AG04450 (cell line): ENCODE measurements at regions not wholly inside any gene's neighbourhood (a gene's known extent, or its start where the extent isn't known, plus 50 kb on each side); places are given as distances from the start of the nearest gene placed in this dataset.

Experiments
- CTCF ChIA-PET: fragments of 300-600, 350-600 bp; formaldehyde crosslinking; extraction: SDS; loops from one replicate; lab custom pipeline; 2022; ENCODE audit warnings: antibody characterized with exemption, inconsistent platforms; lab: Charles Lee
- POLR2A ChIA-PET: fragments of 350-600 bp; formaldehyde crosslinking; extraction: SDS; loops from one replicate; lab custom pipeline; 2021; ENCODE audit warnings: antibody characterized with exemption, inconsistent platforms; lab: Yijun Ruan, JAX
- DNase-seq: peaks from one replicate; pipeline ENCODE4 v3.0.0-alpha.2; 2011; ENCODE audit warnings: low read depth, low spot score
- H3K27ac ChIP-seq: one replicate; pipeline ENCODE4 v1.5.1; 2012; ENCODE audit warnings: low read depth, low read length, control low read depth
- H3K27me3 ChIP-seq: one replicate; pipeline ENCODE4 v1.6.0; 2012; ENCODE audit warnings: low read length; ENCODE audit not compliant: control insufficient read depth, insufficient read depth
- H3K4me3 ChIP-seq: 2 replicates; pipeline ENCODE4 v1.5.1; 2011; ENCODE audit warnings: mild to moderate bottlenecking, low read depth, low read length, control low read depth
- H3K9me3 ChIP-seq: 2 replicates; pipeline ENCODE4 v1.5.1; 2012; ENCODE audit warnings: low read length; ENCODE audit not compliant: control insufficient read depth, insufficient read depth
- CTCF ChIP-seq: IDR thresholded peaks from 2 replicates; pipeline ENCODE4 v1.5.1; 2011; ENCODE audit warnings: low read depth, low read length, control low read depth, inconsistent platforms

- CTCF ChIA-PET, result no interaction called here
- POLR2A ChIA-PET, result no interaction called here
- H3K27ac ChIP-seq, result no peak overlapping the region
- no peak overlapping the region for H3K4me3 ChIP-seq
- peaks cover 4% of the 10 kb centered on the region; the same call in 1 of the 2 replicates for H3K9me3 ChIP-seq
- TF ChIP-seq CTCF, result no peak
- DNase-seq, result no peak
- no peaks in the 10 kb centered on the region for H3K27me3 ChIP-seq
These were observed 644.5 kb upstream of the HS3ST5 start for GRCh38 chr6:114987281-114987680.

- no peak overlapping the region for H3K4me3 ChIP-seq
- no peak for DNase-seq
- ChIA-PET CTCF (no interaction called here), POLR2A (no interaction called here)
- H3K9me3 ChIP-seq, result peaks cover 9% of the 10 kb centered on the region; the same call in 1 of the 2 replicates
- no peak overlapping the region for H3K27ac ChIP-seq
- H3K27me3 ChIP-seq, result no peaks in the 10 kb centered on the region
- no peak for TF ChIP-seq CTCF
These were observed 612.5 kb upstream of the HS3ST5 start for GRCh38 chr6:114955363-114955762.

GRCh38 chr6:114952229-114952628 is 609.4 kb upstream of the HS3ST5 start:
- ChIA-PET POLR2A (no interaction called here), CTCF (no interaction called here)
- no peak for DNase-seq
- TF ChIP-seq CTCF, result no peak
- H3K4me3 ChIP-seq, result no peak overlapping the region
- H3K27me3 ChIP-seq, result no peaks in the 10 kb centered on the region
- peaks cover 3% of the 10 kb centered on the region; the same call in 1 of the 2 replicates for H3K9me3 ChIP-seq
- no peak overlapping the region for H3K27ac ChIP-seq

GRCh38 chr6:114945392-114945791 is 602.6 kb upstream of the HS3ST5 start:
- peaks cover 6% of the 10 kb centered on the region for H3K9me3 ChIP-seq
- no peak for TF ChIP-seq CTCF
- H3K27ac ChIP-seq, result no peak overlapping the region
- ChIA-PET CTCF (no interaction called here), POLR2A (no interaction called here)
- H3K4me3 ChIP-seq, result no peak overlapping the region
- DNase-seq, result no peak
- no peaks in the 10 kb centered on the region for H3K27me3 ChIP-seq

GRCh38 chr6:114941078-114941477 is 598.3 kb upstream of the HS3ST5 start:
- H3K27ac ChIP-seq, result no peak overlapping the region
- no peaks in the 10 kb centered on the region for H3K27me3 ChIP-seq

More at GRCh38 chr6:114941078-114941477, 598.3 kb upstream of the HS3ST5 start:
- ChIA-PET CTCF (no interaction called here), POLR2A (no interaction called here)
- Histone ChIP-seq H3K9me3 (peaks cover 6% of the 10 kb centered on the region), H3K4me3 (no peak overlapping the region)
- DNase-seq, result no peak
- TF ChIP-seq CTCF, result no peak
